ENCODE measurements at regions not wholly inside any gene's neighbourhood (a gene's known extent, or its start where the extent isn't known, plus 50 kb on each side); places are given as distances from the start of the nearest gene placed in this dataset.
A peak's percentile ranks its signal among the peaks of the same experiment; 100 is the strongest.
"Not testable (repeated sequence)": the region's sequence is repeated elsewhere in the genome, so short reads cannot be mapped to it uniquely, and the experiment has no call there.

DNA sequence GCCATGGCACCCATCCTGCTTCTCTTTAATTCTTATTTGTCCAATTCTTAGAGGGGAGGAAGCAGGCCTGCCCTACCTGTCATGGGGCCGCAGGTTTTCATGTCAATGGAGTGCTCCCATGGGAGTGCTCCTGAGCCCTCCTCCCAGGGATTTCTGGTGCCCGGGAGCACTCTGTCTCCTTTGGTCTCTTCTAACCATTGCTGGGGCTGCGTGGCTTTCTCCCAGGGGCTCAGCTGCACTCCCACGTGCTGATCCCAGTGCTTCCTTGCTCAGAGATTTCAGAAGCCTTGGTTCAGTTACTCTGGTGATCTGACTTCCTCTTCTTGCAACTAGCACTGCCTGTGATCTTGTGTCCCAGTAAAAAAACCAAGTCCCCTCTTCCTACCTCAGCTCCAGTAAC lies 68.0 kb upstream of the ARL8B start:
- POLR2A ChIA-PET: interaction anchor here (0.6 to 1.8 kb wide), 4 partner anchors 31 to 569 kb away, joined by 3 to 16 read pairs (median 15); partner anchors contain the start of gene BHLHE40
- CTCF ChIA-PET: interaction anchor here (1.2 to 11.7 kb wide), 7 partner anchors 26 to 397 kb away, joined by 3 to 416 read pairs (median 9); partner anchors contain the start of gene BHLHE40
- no peak overlapping the region for H3K4me3 ChIP-seq (ENCODE audit: low read depth, low read length)
- no peak for DNase-seq (ENCODE audit: low read depth, low spot score)
- no peak for TF ChIP-seq CTCF (IDR thresholded peaks at IDR 0.05; ENCODE audit: insufficient read depth, low read length, missing control alignments)

DNA sequence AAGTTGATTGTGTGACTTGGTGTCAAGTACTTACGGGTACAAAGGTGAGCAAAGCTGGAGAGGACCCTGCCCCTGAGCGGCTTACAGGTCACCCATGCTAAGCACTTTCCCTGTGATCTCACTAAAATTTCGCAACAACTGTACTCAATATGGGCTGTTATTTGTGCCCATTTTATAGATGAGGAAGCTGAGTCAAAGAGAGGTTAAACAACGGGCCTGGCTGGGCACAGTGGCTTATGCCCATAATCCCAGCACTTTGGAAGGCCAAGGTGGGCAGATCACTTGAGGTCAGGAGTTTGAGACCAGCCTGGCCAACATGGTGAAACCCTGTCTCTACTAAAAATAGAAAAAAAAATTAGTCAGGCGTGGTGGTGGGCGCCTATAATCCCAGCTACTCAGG lies 67.5 kb upstream of the ARL8B start:
- CTCF ChIA-PET: interaction anchor here (1.4 to 11.7 kb wide), 7 partner anchors 17 to 397 kb away, joined by 3 to 416 read pairs (median 9); no protein-coding TSS in a partner anchor
- POLR2A ChIA-PET; H3K4me3 ChIP-seq (ENCODE audit: low read depth, low read length); DNase-seq (ENCODE audit: low read depth, low spot score): not testable (repeated sequence)

- no peak overlapping the region for H3K4me3 ChIP-seq (ENCODE audit: low read depth, low read length)
- POLR2A ChIA-PET: no interaction called here
- CTCF ChIA-PET: interaction anchor here (1.2 to 11.7 kb wide), 9 partner anchors 16 to 398 kb away, joined by 3 to 416 read pairs (median 5); no protein-coding TSS in a partner anchor
- DNase-seq (ENCODE audit: low read depth, low spot score): no peak
- TF ChIP-seq CTCF (IDR thresholded peaks at IDR 0.05; ENCODE audit: insufficient read depth, low read length, missing control alignments): no peak
Observed at GRCh38 chr3:5055357-5056110, 66.6 kb upstream of the ARL8B start.

- POLR2A ChIA-PET: no interaction called here
- no peak for DNase-seq (ENCODE audit: low read depth, low spot score)
- H3K4me3 ChIP-seq (ENCODE audit: low read depth, low read length): no peak overlapping the region
- no peak for TF ChIP-seq CTCF (IDR thresholded peaks at IDR 0.05; ENCODE audit: insufficient read depth, low read length, missing control alignments)
- CTCF ChIA-PET: interaction anchor here (1.2 to 11.7 kb wide), 8 partner anchors 16 to 399 kb away, joined by 3 to 416 read pairs (median 7); no protein-coding TSS in a partner anchor
Observed at GRCh38 chr3:5056111-5056391, 66.0 kb upstream of the ARL8B start.

GRCh38 chr3:5057272-5057671 lies 64.8 kb upstream of the ARL8B start:
- TF ChIP-seq CTCF (IDR thresholded peaks at IDR 0.05; ENCODE audit: insufficient read depth, low read length, missing control alignments): no peak
- DNase-seq (ENCODE audit: low read depth, low spot score): no peak
- no peak overlapping the region for H3K4me3 ChIP-seq (ENCODE audit: low read depth, low read length)
- ChIA-PET POLR2A (interaction anchor here (0.5 to 1.2 kb wide), 3 partner anchors 74 to 346 kb away, joined by 3 to 6 read pairs (median 4); no protein-coding TSS in a partner anchor), CTCF (interaction anchor here (0.6 to 11.7 kb wide), 23 partner anchors 9 to 404 kb away, joined by 3 to 416 read pairs (median 4); partner anchors contain the start of gene BHLHE40)

DNA sequence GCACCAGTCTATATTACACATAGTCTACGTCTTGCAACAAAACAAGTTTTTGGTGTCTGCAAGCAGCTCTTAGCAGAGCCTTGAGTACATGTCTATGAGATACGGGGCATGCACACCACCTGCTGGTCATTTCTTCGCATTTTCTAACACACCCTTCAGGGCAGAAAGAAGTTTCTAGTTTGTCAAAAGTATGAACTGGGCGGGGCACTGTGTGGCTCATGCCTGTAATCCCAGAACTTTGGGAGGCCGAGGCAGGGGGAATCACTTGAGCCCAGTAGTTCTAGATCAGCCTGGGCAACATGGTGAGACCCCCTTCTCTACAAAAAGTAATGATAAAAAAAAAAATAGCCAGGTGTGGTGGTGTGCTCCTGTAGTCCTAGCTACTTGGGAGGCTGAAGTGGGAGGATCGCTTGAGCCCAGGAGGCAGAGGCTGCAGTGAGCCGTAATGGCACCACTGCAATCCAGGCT lies 64.2 kb upstream of the ARL8B start:
- ChIA-PET CTCF (interaction anchor here (0.6 to 11.7 kb wide), 24 partner anchors 10 to 404 kb away, joined by 3 to 416 read pairs (median 4); partner anchors contain the start of gene BHLHE40), POLR2A (interaction anchor here (0.5 to 1.6 kb wide), 4 partner anchors 74 to 347 kb away, joined by 3 to 6 read pairs (median 4); partner anchors contain the start of gene BHLHE40)
- peak; percentile 46 for DNase-seq (ENCODE audit: low read depth, low spot score)
- H3K4me3 ChIP-seq (ENCODE audit: low read depth, low read length): no peak overlapping the region
- TF ChIP-seq CTCF (IDR thresholded peaks at IDR 0.05; ENCODE audit: insufficient read depth, low read length, missing control alignments): peak; percentile 71
